Cerebellar cortex (tissue), 1 donor: ENCODE measurements at regions not wholly inside any gene's neighbourhood (a gene's known extent, or its start where the extent isn't known, plus 50 kb on each side); places are given as distances from the start of the nearest gene placed in this dataset.
A peak's percentile ranks its signal among the peaks of the same experiment; 100 is the strongest.

Experiments used
- DNase-seq: peaks from one replicate; pipeline ENCODE4 v3.0.0-alpha.2; 2015; ENCODE audit warnings: low spot score

- no peak for DNase-seq
These were observed 872.0 kb downstream of the BRD1 start for GRCh38 chr22:48955351-48956311.

GRCh38 chr22:48954781-48955311, 872.8 kb downstream of the BRD1 start:
- no peak for DNase-seq

GRCh38 chr22:48953830-48954229, 873.8 kb downstream of the BRD1 start:
- DNase-seq = no peak

- no peak for DNase-seq
These were observed 874.5 kb downstream of the BRD1 start for GRCh38 chr22:48953103-48953720.

GRCh38 chr22:48952256-48953102, 875.2 kb downstream of the BRD1 start:
- DNase-seq = no peak

- DNase-seq = no peak
These were observed 875.8 kb downstream of the BRD1 start for GRCh38 chr22:48951836-48952235.

- DNase-seq = no peak
These were observed 877.3 kb downstream of the BRD1 start for GRCh38 chr22:48950151-48950915.

- DNase-seq = no peak
These were observed 878.1 kb downstream of the BRD1 start for GRCh38 chr22:48949375-48950149.

GRCh38 chr22:48948575-48949170, 879.0 kb downstream of the BRD1 start:
- no peak for DNase-seq

GRCh38 chr22:48947636-48948035, 880.0 kb downstream of the BRD1 start:
- DNase-seq = no peak

GRCh38 chr22:48945621-48946458, 881.8 kb downstream of the BRD1 start:
- no peak for DNase-seq

GRCh38 chr22:48944751-48945620, 882.7 kb downstream of the BRD1 start:
- DNase-seq = no peak

GRCh38 chr22:48944433-48944750, 883.3 kb downstream of the BRD1 start:
- no peak for DNase-seq

- peak; percentile 53 for DNase-seq
These were observed 883.9 kb downstream of the BRD1 start for GRCh38 chr22:48943567-48944432.

GRCh38 chr22:48942698-48943566, 884.7 kb downstream of the BRD1 start:
- no peak for DNase-seq

- DNase-seq = no peak
These were observed 885.6 kb downstream of the BRD1 start for GRCh38 chr22:48941903-48942575.
